ENCODE measurements at regions not wholly inside any gene's neighbourhood (a gene's known extent, or its start where the extent isn't known, plus 50 kb on each side); places are given as distances from the start of the nearest gene placed in this dataset.
"Not testable (repeated sequence)": the region's sequence is repeated elsewhere in the genome, so short reads cannot be mapped to it uniquely, and the experiment has no call there.

- ATAC-seq (no peak), FAIRE-seq (no peak), DNase-seq (ENCODE audit: low read depth in 1 of 2, low spot score in 1 of 2) (no peak)
- 71% methylated on average over 2 of the region's 2 CpGs for WGBS (ENCODE audit: missing lambda C conversion rate)
- ChIA-PET POLR2A (no interaction called here), CTCF (no interaction called here)
- H3K4me3 ChIP-seq = no peak overlapping the region
- H3K27ac ChIP-seq = no peak overlapping the region
- H3K4me1 ChIP-seq = no peaks in the 10 kb centered on the region
- H3K4me2 ChIP-seq = no peak overlapping the region
- TF ChIP-seq CBX8 (IDR thresholded peaks at IDR 0.05) (no peak), TP53 (CRISPR knock-in tag; IDR thresholded peaks at IDR 0.05) (no peak), EHMT2 (IDR thresholded peaks at IDR 0.05; ENCODE audit: low read depth) (no peak), FOSL2 (IDR thresholded peaks at IDR 0.05) (no peak), FOSL2 (CRISPR knock-in tag; IDR thresholded peaks at IDR 0.05) (no peak), FOSB (CRISPR knock-in tag; IDR thresholded peaks at IDR 0.05) (no peak), POLR2AphosphoS2 (conservative IDR thresholded peaks at IDR 0.05; ENCODE audit: low read length) (no peak), E2F6 (IDR thresholded peaks at IDR 0.05; ENCODE audit: borderline replicate concordance, low read depth) (no peak), POLR2A (IDR thresholded peaks at IDR 0.05; ENCODE audit: low read length) (no peak), BHLHE40 (IDR thresholded peaks at IDR 0.05; ENCODE audit: low read depth, low read length) (no peak), REST (IDR thresholded peaks at IDR 0.05) (no peak), BCL3 (IDR thresholded peaks at IDR 0.05) (no peak), CTCF (IDR thresholded peaks at IDR 0.05) (no peak), MAFK (IDR thresholded peaks at IDR 0.05; ENCODE audit: partially characterized antibody) (no peak), RAD21 (conservative IDR thresholded peaks at IDR 0.05 in 1 of 2, IDR thresholded peaks at IDR 0.05 in 1 of 2) (no peak), TFCP2L1 (CRISPR knock-in tag; IDR thresholded peaks at IDR 0.05) (no peak), HEYL (CRISPR knock-in tag; IDR thresholded peaks at IDR 0.05) (no peak)
- no peaks in the 10 kb centered on the region for H3K9me3 ChIP-seq
Measured at GRCh38 chr18:54662986-54663385, 71.9 kb downstream of the DYNAP start.

- H3K27ac ChIP-seq; ATAC-seq; H3K4me2 ChIP-seq; FAIRE-seq; H3K9me3 ChIP-seq; H3K4me3 ChIP-seq; DNase-seq (ENCODE audit: low read depth in 1 of 2, low spot score in 1 of 2); POLR2A ChIA-PET: not testable (repeated sequence)
- H3K4me1 ChIP-seq = peaks cover 10% of the 10 kb centered on the region
- WGBS (ENCODE audit: missing lambda C conversion rate) = 77% methylated on average over 12 of the region's 15 CpGs
- CTCF ChIA-PET = interaction anchor here (0.6 to 3.0 kb wide), 4 partner anchors 222 to 1032 kb away, joined by 3 to 19 read pairs (median 5); no protein-coding TSS in a partner anchor
Measured at GRCh38 chr18:54669701-54670100, 78.7 kb downstream of the DYNAP start.

Measured in A549 (cell line).